Right lobe of liver (tissue), 6 donors: ENCODE measurements at regions not wholly inside any gene's neighbourhood (a gene's known extent, or its start where the extent isn't known, plus 50 kb on each side); places are given as distances from the start of the nearest gene placed in this dataset.

Experiments used
- ATAC-seq, 4 donors: fragments of 200-7000 bp; cut with Tn5 transposase; one replicate each; pipeline ENCODE4 v1.9.1; 2020; ENCODE audit warnings: mild to moderate bottlenecking in 4 of 4, moderate library complexity in 4 of 4
- DNase-seq, 3 donors: peaks; one replicate each; pipeline ENCODE4 v3.0.0-alpha.2; 2020
- H3K27ac ChIP-seq, 3 donors: fragments of 200-600 bp; one replicate each; pipeline ENCODE4 v1.8.0; 2022
- H3K27me3 ChIP-seq, 2 donors: fragments of 200-600 bp; one replicate each; pipeline ENCODE4 v1.8.0; 2022
- H3K36me3 ChIP-seq, 4 donors: fragments of 200-600 bp; sonication (generic) in 1 of 4; one replicate each; pipeline versions ENCODE4 v1.5.1 to v1.8.0; 2017 to 2022; ENCODE audit warnings: control low read depth in 1 of 4
- H3K4me1 ChIP-seq, 4 donors: fragments of 200-600 bp; sonication (generic) in 1 of 4; one replicate each; pipeline versions ENCODE4 v1.5.1 to v1.8.0; 2017 to 2022; ENCODE audit warnings: control low read depth in 1 of 4
- H3K4me3 ChIP-seq, 3 donors: fragments of 200-600 bp; one replicate each; pipeline ENCODE4 v1.8.0; 2022
- H3K9me3 ChIP-seq, 4 donors: fragments of 200-600 bp; sonication (generic) in 1 of 4; one replicate each; pipeline versions ENCODE4 v1.5.1 to v1.8.0; 2017 to 2022; ENCODE audit warnings: control low read depth in 1 of 4
- POLR2A ChIP-seq: fragments of 450-650 bp; IDR thresholded peaks from one replicate; pipeline ENCODE4 v1.6.1; 2017; ENCODE audit warnings: antibody characterized with exemption, mild to moderate bottlenecking
- WGBS: methylation state at CpG from one replicate; pipeline ENCODE4 v1.1.6; 2018; ENCODE audit warnings: low coverage, low lambda C conversion rate; ENCODE audit not compliant: insufficient coverage; ENCODE audit errors: missing lambda C conversion rate; 5-methylcytosine and 5-hydroxymethylcytosine counted together
- intact Hi-C, 2 donors: fragments of 100-400 bp; cut with DNase I; formaldehyde crosslinking; loops; one replicate each; pipeline versions ENCODE4 v1.11.2 to v1.14.1; 2022
- TF ChIP-seq, protein P1 (sequence below), 4 donors: fragments of 200-600 bp in 3 of 4; fragments of 450-650 bp in 1 of 4; IDR thresholded peaks; one replicate each; pipeline versions ENCODE4 v1.5.1 to v1.8.0; 2016 to 2022; ENCODE audit warnings: antibody characterized with exemption in 4 of 4, mild to moderate bottlenecking in 2 of 4
- donor health status: DM: no; HTN: yes; CAD: no.
- donor health status: DM: no; HTN: no; CAD: no.
- donor health status: DM: no; HTN: no; CAD: no.
- donor health status: DM: no; HTN: yes; CAD: no.
- donor health status: DM: no; HTN: yes; CAD: no.

GRCh38 chr2:234165421-234165820 is 114.9 kb downstream of the SPP2 start:
- DNase-seq (no peak), ATAC-seq (no peak)
- H3K36me3 ChIP-seq: no peaks in the 10 kb centered on the region
- H3K4me1 ChIP-seq: no peaks in the 10 kb centered on the region
- 73% methylated on average over 5 of the region's 5 CpGs for WGBS
- intact Hi-C loops: no loop called here
- no peaks in the 10 kb centered on the region for H3K9me3 ChIP-seq
- TF ChIP-seq, protein P1, sequence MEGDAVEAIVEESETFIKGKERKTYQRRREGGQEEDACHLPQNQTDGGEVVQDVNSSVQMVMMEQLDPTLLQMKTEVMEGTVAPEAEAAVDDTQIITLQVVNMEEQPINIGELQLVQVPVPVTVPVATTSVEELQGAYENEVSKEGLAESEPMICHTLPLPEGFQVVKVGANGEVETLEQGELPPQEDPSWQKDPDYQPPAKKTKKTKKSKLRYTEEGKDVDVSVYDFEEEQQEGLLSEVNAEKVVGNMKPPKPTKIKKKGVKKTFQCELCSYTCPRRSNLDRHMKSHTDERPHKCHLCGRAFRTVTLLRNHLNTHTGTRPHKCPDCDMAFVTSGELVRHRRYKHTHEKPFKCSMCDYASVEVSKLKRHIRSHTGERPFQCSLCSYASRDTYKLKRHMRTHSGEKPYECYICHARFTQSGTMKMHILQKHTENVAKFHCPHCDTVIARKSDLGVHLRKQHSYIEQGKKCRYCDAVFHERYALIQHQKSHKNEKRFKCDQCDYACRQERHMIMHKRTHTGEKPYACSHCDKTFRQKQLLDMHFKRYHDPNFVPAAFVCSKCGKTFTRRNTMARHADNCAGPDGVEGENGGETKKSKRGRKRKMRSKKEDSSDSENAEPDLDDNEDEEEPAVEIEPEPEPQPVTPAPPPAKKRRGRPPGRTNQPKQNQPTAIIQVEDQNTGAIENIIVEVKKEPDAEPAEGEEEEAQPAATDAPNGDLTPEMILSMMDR (IDR thresholded peaks at IDR 0.05): no peak
- TF ChIP-seq POLR2A: no peak
- no peaks in the 10 kb centered on the region for H3K27me3 ChIP-seq
- H3K27ac ChIP-seq: no peak overlapping the region
- H3K4me3 ChIP-seq: no peak overlapping the region

- TF ChIP-seq, protein P1 (IDR thresholded peaks at IDR 0.05): no peak
- no peak for TF ChIP-seq POLR2A
- ATAC-seq: peak in 1 of 4 donors; percentile 25
- Histone ChIP-seq H3K9me3 (no peaks in the 10 kb centered on the region), H3K4me1 (no peaks in the 10 kb centered on the region), H3K27ac (no peak overlapping the region), H3K4me3 (no peak overlapping the region), H3K27me3 (no peaks in the 10 kb centered on the region), H3K36me3 (no peaks in the 10 kb centered on the region)
- no peak for DNase-seq
- 63% methylated on average over 17 of the region's 19 CpGs for whole genome bisulfite sequencing
- intact Hi-C loops: no loop called here
These were observed 114.3 kb downstream of the SPP2 start for GRCh38 chr2:234164493-234165413.

DNA sequence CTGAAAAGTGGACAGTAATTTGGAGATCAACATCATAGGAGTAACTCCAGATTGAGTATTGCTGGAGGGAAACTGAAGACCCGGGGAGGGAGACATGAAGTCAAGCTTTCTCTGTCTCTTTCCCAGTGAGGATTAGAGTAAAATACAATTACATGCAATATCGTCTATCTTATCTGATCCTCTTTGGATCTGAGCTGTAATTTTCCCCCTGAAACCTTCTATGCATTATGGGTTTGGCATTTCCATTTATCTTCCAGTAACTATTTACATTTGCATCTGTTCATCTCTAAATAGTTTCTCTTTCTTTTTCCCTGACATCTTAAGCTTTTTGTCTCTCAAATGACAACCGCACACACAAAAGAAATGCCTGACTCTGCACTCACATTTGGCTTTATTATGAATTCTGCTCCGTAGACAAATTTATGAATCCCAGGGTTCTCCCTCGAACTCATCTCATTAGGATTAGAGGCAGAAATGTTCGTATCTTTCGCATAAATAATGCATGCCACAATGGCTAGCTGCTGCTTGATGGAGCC is 113.1 kb downstream of the SPP2 start:
- ATAC-seq: no peak
- no peak for DNase-seq
- H3K4me1 ChIP-seq: no peaks in the 10 kb centered on the region
- H3K9me3 ChIP-seq: no peaks in the 10 kb centered on the region
- no peaks in the 10 kb centered on the region for H3K27me3 ChIP-seq
- no peak overlapping the region for H3K4me3 ChIP-seq
- intact Hi-C loops: no loop called here
- no peak for TF ChIP-seq POLR2A
- TF ChIP-seq, protein P1 (IDR thresholded peaks at IDR 0.05): no peak
- WGBS: 78% methylated on average over 7 of the region's 7 CpGs
- H3K36me3 ChIP-seq: no peaks in the 10 kb centered on the region
- H3K27ac ChIP-seq: no peak overlapping the region

- Histone ChIP-seq H3K4me3 (no peak overlapping the region), H3K27me3 (no peaks in the 10 kb centered on the region), H3K27ac (no peak overlapping the region), H3K9me3 (no peaks in the 10 kb centered on the region), H3K4me1 (no peaks in the 10 kb centered on the region), H3K36me3 (no peaks in the 10 kb centered on the region)
- ATAC-seq (no peak), DNase-seq (no peak)
- intact Hi-C loops: no loop called here
- TF ChIP-seq, protein P1 (IDR thresholded peaks at IDR 0.05): no peak
- TF ChIP-seq POLR2A: no peak
- WGBS: 67% methylated on average over 1 of the region's 1 CpG
These were observed 112.4 kb downstream of the SPP2 start for GRCh38 chr2:234162861-234163260.
